ENCODE measurements at regions not wholly inside any gene's neighbourhood (a gene's known extent, or its start where the extent isn't known, plus 50 kb on each side); places are given as distances from the start of the nearest gene placed in this dataset.

DNA sequence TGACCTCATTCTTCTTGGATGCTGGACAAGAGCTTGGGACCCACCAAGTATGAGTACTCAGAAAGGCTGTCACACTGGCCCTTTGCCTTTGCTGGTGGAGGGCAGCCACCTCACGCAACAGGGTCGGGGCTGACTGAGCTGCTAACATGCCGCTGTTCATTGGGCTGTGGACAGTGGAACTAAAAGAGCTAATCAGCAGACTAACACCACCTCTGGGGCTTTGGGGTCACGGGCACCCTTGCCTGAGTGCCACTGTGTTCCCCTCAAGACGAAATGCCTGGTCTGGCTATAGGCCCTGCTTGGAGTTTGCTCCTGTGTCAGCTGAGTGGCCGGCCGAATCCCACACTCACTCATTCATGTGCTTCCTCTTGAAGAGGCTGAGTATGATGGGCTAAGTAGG lies 559.6 kb downstream of the SPRY1 start:
- peaks cover 5% of the 10 kb centered on the region for H3K9me3 ChIP-seq (ENCODE audit: control insufficient read depth, low read length)
- H3K4me3 ChIP-seq (ENCODE audit: extremely low read depth, insufficient read depth, low read length, poor library complexity, severe bottlenecking), result no peak overlapping the region
- H3K4me1 ChIP-seq (ENCODE audit: control insufficient read depth, insufficient read depth, low read length, poor library complexity, severe bottlenecking), result no peaks in the 10 kb centered on the region
- 92 to 98% methylated on average over 4 to 7 of the region's 7 CpGs for WGBS, 2 experiments (ENCODE audit: insufficient coverage in 2 of 2)
- H3K36me3 ChIP-seq (ENCODE audit: control insufficient read depth, insufficient read depth, low read length), result no peaks in the 10 kb centered on the region
- no peak overlapping the region for H3K27ac ChIP-seq (ENCODE audit: low read depth, low read length, severe bottlenecking)

DNA sequence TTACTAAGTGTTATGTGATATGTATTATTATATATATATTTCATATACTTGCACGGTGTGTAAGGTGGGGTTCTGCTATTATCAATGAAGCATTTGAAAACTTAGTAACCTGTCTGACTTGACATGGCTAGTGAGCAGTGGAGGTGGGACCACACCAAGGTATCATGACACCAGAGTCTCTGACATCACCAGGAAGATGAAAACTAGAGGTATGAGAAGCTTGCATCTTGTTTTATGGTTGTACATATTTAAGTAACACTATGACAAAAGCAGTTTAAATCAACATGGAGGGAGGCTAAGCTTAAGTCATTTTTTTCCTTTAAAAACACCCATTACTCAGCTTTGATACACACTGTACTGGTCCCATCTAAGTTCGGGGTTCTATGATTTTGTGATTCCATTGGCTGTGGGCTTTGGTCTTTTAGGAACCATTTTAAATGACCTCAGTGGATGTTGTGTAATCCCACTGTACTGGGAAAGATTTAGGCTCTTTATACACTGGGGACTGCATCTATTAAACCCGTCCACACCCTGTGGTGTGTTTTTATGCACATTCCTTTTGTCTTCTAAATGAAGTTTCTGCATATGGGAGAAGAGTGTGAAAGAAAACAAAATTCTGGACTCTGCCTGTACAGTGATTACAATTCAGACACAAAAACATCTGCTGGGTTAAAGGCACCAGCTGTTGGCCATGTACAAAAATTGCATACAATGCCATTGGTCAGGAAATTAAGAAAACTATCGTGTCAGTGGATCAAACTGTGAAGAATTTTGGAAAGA lies 570.6 kb downstream of the SPRY1 start:
- WGBS, 2 experiments (ENCODE audit: insufficient coverage in 2 of 2), result 100% methylated on average over 1 of the region's 4 CpGs; no CpG with 5 or more reads in 1 of the 2 experiments
- Histone ChIP-seq H3K36me3 (ENCODE audit: control insufficient read depth, insufficient read depth, low read length) (no peaks in the 10 kb centered on the region), H3K4me1 (ENCODE audit: control insufficient read depth, insufficient read depth, low read length, poor library complexity, severe bottlenecking) (no peaks in the 10 kb centered on the region), H3K9me3 (ENCODE audit: control insufficient read depth, low read length) (no peaks in the 10 kb centered on the region), H3K27ac (ENCODE audit: low read depth, low read length, severe bottlenecking) (no peak overlapping the region), H3K4me3 (ENCODE audit: extremely low read depth, insufficient read depth, low read length, poor library complexity, severe bottlenecking) (no peak overlapping the region)

DNA sequence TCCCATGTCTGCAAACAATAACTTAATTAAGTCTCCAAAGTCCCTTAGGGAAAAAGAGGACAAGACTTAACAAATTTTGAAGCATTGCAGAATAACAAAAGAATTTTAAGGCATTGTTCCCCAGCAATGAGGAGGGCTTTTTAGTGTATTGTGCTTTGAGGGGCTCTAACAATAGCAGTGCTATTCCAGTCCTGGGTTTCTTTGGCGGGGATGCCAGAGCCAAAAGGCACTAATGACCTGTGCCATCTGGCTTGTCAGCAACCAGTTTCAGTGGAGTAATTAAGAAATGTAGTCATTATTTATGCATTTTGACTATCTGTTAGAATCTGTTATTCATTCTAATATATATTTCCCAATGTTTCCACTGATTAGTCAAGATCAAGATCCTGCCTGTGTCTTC lies 575.4 kb downstream of the SPRY1 start:
- no peaks in the 10 kb centered on the region for H3K4me1 ChIP-seq (ENCODE audit: control insufficient read depth, insufficient read depth, low read length, poor library complexity, severe bottlenecking)

DNA sequence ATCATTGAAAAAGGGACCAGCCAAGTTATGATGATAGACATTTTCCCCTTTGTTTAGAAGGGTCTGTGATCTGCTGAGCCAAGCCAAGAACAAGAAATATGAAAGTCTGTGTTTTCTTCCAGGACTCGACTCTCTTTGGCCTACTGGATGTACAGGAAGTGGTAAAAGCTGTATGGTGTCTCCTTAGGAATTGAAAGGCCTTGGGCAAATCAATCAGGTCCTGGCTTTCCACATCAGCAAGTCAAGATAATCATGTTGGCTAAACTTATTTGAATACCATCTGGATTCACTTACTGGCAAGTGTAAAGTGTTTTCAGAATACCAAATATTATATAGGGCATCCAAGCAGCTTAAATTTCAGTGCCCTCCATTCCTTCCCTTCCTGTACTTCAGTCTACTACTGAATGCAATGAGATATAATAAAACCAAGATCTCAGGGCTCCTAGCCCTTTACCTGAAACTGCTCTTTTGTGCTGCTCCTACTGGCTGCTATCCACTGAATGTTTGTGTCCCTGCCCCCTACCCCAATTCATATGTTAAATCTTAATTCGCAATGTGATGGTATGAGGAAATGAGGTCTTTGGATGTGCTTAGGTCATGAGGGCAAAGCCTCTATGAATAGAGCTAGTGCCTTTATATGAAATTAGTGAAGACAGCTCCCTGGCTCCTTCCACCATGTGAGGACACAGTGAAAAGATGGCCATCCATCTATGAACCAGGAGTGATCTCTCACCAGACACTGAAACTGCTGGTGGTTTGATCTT lies 578.0 kb downstream of the SPRY1 start:
- whole genome bisulfite sequencing, 2 experiments (ENCODE audit: insufficient coverage in 2 of 2), result 86% methylated on average over 1 of the region's 2 CpGs; no CpG with 5 or more reads in 1 of the 2 experiments
- Histone ChIP-seq H3K4me3 (ENCODE audit: extremely low read depth, insufficient read depth, low read length, poor library complexity, severe bottlenecking) (no peak overlapping the region), H3K36me3 (ENCODE audit: control insufficient read depth, insufficient read depth, low read length) (no peaks in the 10 kb centered on the region), H3K9me3 (ENCODE audit: control insufficient read depth, low read length) (peaks cover 7% of the 10 kb centered on the region), H3K27ac (ENCODE audit: low read depth, low read length, severe bottlenecking) (no peak overlapping the region), H3K4me1 (ENCODE audit: control insufficient read depth, insufficient read depth, low read length, poor library complexity, severe bottlenecking) (no peaks in the 10 kb centered on the region)

More for the DNA sequence above, 575.4 kb downstream of the SPRY1 start:
- peaks cover 7% of the 10 kb centered on the region for H3K9me3 ChIP-seq (ENCODE audit: control insufficient read depth, low read length)
- no peak overlapping the region for H3K4me3 ChIP-seq (ENCODE audit: extremely low read depth, insufficient read depth, low read length, poor library complexity, severe bottlenecking)
- no peaks in the 10 kb centered on the region for H3K36me3 ChIP-seq (ENCODE audit: control insufficient read depth, insufficient read depth, low read length)
- H3K27ac ChIP-seq (ENCODE audit: low read depth, low read length, severe bottlenecking), result no peak overlapping the region
- 80% methylated on average over 1 of the region's 1 CpG; no CpG with 5 or more reads in 1 of the 2 experiments for WGBS, 2 experiments (ENCODE audit: insufficient coverage in 2 of 2)

DNA sequence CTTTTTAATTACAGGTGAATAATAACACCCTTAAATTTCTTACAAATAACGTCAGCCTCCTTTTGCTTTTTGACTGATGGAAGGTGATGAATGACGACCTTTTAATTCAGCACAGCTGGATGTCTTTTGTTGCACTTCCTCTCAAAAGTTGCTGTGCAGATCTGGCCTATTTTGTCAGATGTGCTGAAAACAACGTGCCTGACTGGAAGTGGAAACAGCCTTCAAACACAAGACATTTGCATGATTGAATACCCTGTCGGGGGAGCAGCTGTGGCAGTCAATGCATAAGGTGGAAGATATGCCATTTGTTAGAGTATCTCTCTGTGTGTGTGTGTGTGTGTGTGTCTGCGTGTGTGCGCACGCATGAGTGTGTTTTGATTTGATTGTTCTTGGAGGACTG lies 579.7 kb downstream of the SPRY1 start:
- 17 to 80% methylated on average over 3 of the region's 7 CpGs for WGBS, 2 experiments (ENCODE audit: insufficient coverage in 2 of 2)
- Histone ChIP-seq H3K27ac (ENCODE audit: low read depth, low read length, severe bottlenecking) (peak overlapping the region; percentile 46), H3K4me1 (ENCODE audit: control insufficient read depth, insufficient read depth, low read length, poor library complexity, severe bottlenecking) (no peaks in the 10 kb centered on the region)

DNA sequence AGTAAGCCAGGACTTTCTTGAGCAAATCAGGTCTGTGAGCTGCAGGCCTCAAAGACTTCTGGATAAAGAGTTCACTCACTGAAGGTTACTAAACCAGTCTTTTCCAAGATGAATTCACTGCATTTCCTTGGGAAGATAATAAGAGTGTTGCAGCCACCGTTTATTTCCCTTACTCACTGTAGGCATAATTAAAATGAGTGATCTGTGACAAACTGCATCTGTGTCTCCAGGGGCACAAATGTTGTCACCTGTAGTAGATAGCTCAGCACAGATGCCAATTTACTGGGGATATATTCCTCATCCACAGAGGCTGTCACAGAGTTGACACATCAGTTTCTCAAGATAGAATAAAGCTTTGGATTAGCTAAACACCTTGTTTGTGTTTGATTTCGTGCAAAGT lies 580.2 kb downstream of the SPRY1 start:
- WGBS, 2 experiments (ENCODE audit: insufficient coverage in 2 of 2), result 90% methylated on average over 1 of the region's 2 CpGs; no CpG with 5 or more reads in 1 of the 2 experiments
- peaks cover 7% of the 10 kb centered on the region for H3K9me3 ChIP-seq (ENCODE audit: control insufficient read depth, low read length)
- no peaks in the 10 kb centered on the region for H3K36me3 ChIP-seq (ENCODE audit: control insufficient read depth, insufficient read depth, low read length)
- peak overlapping the region; percentile 46 for H3K27ac ChIP-seq (ENCODE audit: low read depth, low read length, severe bottlenecking)
- no peaks in the 10 kb centered on the region for H3K4me1 ChIP-seq (ENCODE audit: control insufficient read depth, insufficient read depth, low read length, poor library complexity, severe bottlenecking)
- no peak overlapping the region for H3K4me3 ChIP-seq (ENCODE audit: extremely low read depth, insufficient read depth, low read length, poor library complexity, severe bottlenecking)

More for the DNA sequence above, 579.7 kb downstream of the SPRY1 start:
- Histone ChIP-seq H3K36me3 (ENCODE audit: control insufficient read depth, insufficient read depth, low read length) (no peaks in the 10 kb centered on the region), H3K9me3 (ENCODE audit: control insufficient read depth, low read length) (peaks cover 7% of the 10 kb centered on the region), H3K4me3 (ENCODE audit: extremely low read depth, insufficient read depth, low read length, poor library complexity, severe bottlenecking) (no peak overlapping the region)

DNA sequence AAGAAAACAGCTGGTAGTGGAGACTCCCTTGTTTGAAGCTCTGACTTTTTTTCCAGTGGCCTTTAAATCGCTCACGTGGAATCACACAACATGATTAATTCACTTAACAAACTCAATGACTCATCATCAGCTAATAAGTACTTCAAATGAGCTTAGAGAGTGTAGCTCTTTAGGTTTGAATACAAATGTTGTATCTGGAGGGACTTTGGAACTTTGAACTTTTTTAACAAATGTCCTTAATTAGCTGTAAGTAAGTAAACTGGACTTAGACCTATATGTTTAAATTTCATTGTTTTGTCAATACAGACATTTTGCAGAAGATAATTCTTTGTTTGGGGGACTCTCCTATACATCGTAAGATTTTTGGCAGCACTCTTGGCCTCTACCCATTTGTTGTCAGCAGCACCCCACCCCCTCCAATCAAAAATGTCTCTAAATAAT lies 581.1 kb downstream of the SPRY1 start:
- Histone ChIP-seq H3K4me1 (ENCODE audit: control insufficient read depth, insufficient read depth, low read length, poor library complexity, severe bottlenecking) (no peaks in the 10 kb centered on the region), H3K9me3 (ENCODE audit: control insufficient read depth, low read length) (peaks cover 8% of the 10 kb centered on the region), H3K36me3 (ENCODE audit: control insufficient read depth, insufficient read depth, low read length) (no peaks in the 10 kb centered on the region), H3K27ac (ENCODE audit: low read depth, low read length, severe bottlenecking) (no peak overlapping the region), H3K4me3 (ENCODE audit: extremely low read depth, insufficient read depth, low read length, poor library complexity, severe bottlenecking) (no peak overlapping the region)
- 100% methylated on average over 1 of the region's 3 CpGs; no CpG with 5 or more reads in 1 of the 2 experiments for WGBS, 2 experiments (ENCODE audit: insufficient coverage in 2 of 2)

DNA sequence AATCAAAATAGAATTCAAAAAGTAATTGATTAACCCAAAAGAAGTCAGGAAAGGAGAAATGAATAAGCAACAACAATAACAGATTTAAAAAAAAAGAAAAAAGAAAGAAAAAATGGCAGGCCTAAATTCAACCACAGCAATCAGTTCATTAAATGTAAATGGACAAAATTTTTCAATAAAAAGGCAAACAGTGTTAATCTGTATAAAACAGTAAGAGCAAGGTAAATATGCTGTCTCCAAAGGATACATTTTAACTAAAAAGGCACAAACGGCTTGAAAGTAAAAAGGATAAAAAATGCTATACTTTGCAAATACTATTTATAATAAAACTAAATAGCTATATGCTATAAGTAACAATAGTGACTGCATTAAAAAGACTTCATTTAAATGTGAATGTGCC lies 582.0 kb downstream of the SPRY1 start:
- no peaks in the 10 kb centered on the region for H3K36me3 ChIP-seq (ENCODE audit: control insufficient read depth, insufficient read depth, low read length)
- no peaks in the 10 kb centered on the region for H3K4me1 ChIP-seq (ENCODE audit: control insufficient read depth, insufficient read depth, low read length, poor library complexity, severe bottlenecking)

DNA sequence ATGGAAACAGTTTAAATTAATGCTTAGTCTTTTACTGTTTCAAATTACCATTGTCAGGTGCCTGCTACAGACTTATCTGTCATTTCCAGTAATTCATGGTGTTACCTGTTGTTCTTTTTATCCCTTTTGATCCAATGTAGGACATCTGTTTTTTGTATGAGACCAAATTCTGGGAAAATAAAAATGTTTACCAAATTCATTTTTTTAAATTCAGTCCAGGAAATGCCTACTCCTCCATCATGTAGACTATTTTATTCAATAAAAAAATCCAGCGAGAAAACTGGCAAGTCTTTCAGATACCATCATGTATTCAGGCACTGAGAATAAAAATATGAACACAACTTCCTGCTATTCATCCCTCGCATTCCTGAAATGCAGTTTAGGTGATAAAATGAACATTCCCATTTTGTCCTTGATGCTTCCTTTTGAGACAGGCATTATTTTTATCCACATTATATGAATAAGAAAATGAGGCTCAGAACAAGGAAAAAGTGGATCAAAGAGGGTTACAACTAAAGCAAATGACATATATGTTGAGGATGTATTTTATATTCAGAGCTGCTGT lies 584.2 kb downstream of the SPRY1 start:
- H3K36me3 ChIP-seq (ENCODE audit: control insufficient read depth, insufficient read depth, low read length), result no peaks in the 10 kb centered on the region
- no peak overlapping the region for H3K27ac ChIP-seq (ENCODE audit: low read depth, low read length, severe bottlenecking)
- no peaks in the 10 kb centered on the region for H3K4me1 ChIP-seq (ENCODE audit: control insufficient read depth, insufficient read depth, low read length, poor library complexity, severe bottlenecking)
- WGBS, 2 experiments (ENCODE audit: insufficient coverage in 2 of 2), result 100% methylated on average over 1 of the region's 2 CpGs
- H3K4me3 ChIP-seq (ENCODE audit: extremely low read depth, insufficient read depth, low read length, poor library complexity, severe bottlenecking), result no peak overlapping the region
- peaks cover 5% of the 10 kb centered on the region for H3K9me3 ChIP-seq (ENCODE audit: control insufficient read depth, low read length)

More for the DNA sequence above, 582.0 kb downstream of the SPRY1 start:
- Histone ChIP-seq H3K9me3 (ENCODE audit: control insufficient read depth, low read length) (peaks cover 12% of the 10 kb centered on the region), H3K27ac (ENCODE audit: low read depth, low read length, severe bottlenecking) (no peak overlapping the region), H3K4me3 (ENCODE audit: extremely low read depth, insufficient read depth, low read length, poor library complexity, severe bottlenecking) (no peak overlapping the region)
- WGBS, 2 experiments (ENCODE audit: insufficient coverage in 2 of 2), result no CpG with 5 or more reads among the region's 1 CpG

DNA sequence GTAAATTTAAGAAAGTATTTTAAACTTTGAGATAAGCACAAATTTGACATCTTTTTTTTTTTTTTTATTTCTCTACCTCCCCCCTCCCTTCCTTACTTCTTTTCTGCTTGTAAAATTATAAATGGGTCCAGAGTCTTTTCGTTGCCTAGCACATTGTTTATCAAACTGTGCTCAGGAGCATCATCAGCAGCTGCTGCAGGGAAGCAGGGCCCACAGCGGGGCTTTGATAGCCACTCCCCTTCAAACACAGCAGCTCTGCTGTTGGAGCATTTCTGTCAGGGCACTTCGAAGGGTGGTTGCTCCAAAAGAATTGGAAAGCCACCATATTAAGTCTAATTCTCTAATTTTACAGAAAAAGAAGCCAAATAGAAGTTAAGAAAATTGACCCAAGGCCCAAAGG lies 588.3 kb downstream of the SPRY1 start:
- no peak overlapping the region for H3K4me3 ChIP-seq (ENCODE audit: extremely low read depth, insufficient read depth, low read length, poor library complexity, severe bottlenecking)
- H3K9me3 ChIP-seq (ENCODE audit: control insufficient read depth, low read length), result peaks cover 5% of the 10 kb centered on the region
- no peaks in the 10 kb centered on the region for H3K36me3 ChIP-seq (ENCODE audit: control insufficient read depth, insufficient read depth, low read length)
- H3K4me1 ChIP-seq (ENCODE audit: control insufficient read depth, insufficient read depth, low read length, poor library complexity, severe bottlenecking), result peaks cover 5% of the 10 kb centered on the region
- WGBS, 2 experiments (ENCODE audit: insufficient coverage in 2 of 2), result 89% methylated on average over 1 of the region's 3 CpGs; no CpG with 5 or more reads in 1 of the 2 experiments
- no peak overlapping the region for H3K27ac ChIP-seq (ENCODE audit: low read depth, low read length, severe bottlenecking)
